ENCODE measurements at regions not wholly inside any gene's neighbourhood (a gene's known extent, or its start where the extent isn't known, plus 50 kb on each side); places are given as distances from the start of the nearest gene placed in this dataset.

DNA sequence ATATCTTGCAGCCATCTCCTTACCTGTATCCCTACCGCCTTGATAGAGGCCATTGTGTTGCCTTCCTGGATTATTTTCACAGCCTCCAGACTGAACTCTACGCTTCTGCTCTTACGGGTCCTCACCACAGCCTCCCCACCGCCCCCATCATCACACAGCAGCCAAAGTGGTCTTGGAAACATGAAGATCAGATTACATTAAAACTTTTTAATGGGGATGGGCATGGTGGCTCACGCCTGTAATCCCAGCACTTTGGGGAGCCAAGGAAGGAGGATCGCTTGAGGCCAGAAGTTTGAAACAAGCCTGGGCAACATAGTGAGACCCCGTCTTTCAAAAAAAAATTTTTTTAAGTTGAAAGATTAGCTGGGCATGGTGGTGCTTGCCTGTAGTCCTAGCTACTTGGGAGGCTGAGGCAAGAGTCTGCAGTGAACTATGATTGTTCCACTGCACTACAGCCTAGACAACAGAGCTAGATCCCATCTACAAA, 150.5 kb downstream of the NPIPB5 start:
- H3K4me1 ChIP-seq (replicated peaks in 1 of 2; ENCODE audit: control insufficient read depth in 2 of 2, insufficient read depth in 2 of 2, low read length in 2 of 2), result no peaks in the 10 kb centered on the region
- POLR2A ChIA-PET, result no interaction called here
- DNase-seq (ENCODE audit: extremely low read depth in 1 of 4, low spot score in 3 of 4) (no peak), FAIRE-seq (no peak), ATAC-seq (no peak)
- H3K9me1 ChIP-seq (ENCODE audit: control insufficient read depth, insufficient read depth, low read length), result no peaks in the 10 kb centered on the region
- no peak overlapping the region for H2AFZ ChIP-seq (ENCODE audit: low read depth, low read length)
- H3K36me3 ChIP-seq (ENCODE audit: control insufficient read depth, insufficient read depth, low read length), result no peaks in the 10 kb centered on the region
- TF ChIP-seq, protein P1, sequence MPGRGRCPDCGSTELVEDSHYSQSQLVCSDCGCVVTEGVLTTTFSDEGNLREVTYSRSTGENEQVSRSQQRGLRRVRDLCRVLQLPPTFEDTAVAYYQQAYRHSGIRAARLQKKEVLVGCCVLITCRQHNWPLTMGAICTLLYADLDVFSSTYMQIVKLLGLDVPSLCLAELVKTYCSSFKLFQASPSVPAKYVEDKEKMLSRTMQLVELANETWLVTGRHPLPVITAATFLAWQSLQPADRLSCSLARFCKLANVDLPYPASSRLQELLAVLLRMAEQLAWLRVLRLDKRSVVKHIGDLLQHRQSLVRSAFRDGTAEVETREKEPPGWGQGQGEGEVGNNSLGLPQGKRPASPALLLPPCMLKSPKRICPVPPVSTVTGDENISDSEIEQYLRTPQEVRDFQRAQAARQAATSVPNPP (IDR thresholded peaks at IDR 0.05; ENCODE audit: borderline replicate concordance, insufficient read depth, insufficient read length), result no peak
- TF ChIP-seq EHMT2 (IDR thresholded peaks at IDR 0.05) (no peak), CC2D1A (IDR thresholded peaks at IDR 0.05) (no peak), ZNF217 (CRISPR knock-in tag; IDR thresholded peaks at IDR 0.05) (no peak), WHSC1 (IDR thresholded peaks at IDR 0.05; ENCODE audit: low read length) (no peak), HDAC6 (IDR thresholded peaks at IDR 0.05; ENCODE audit: low read depth, low read length) (no peak), ZBTB1 (CRISPR knock-in tag; IDR thresholded peaks at IDR 0.05; ENCODE audit: borderline replicate concordance, low read depth) (no peak), ZNF778 (CRISPR knock-in tag; IDR thresholded peaks at IDR 0.05) (no peak), TSC22D4 (tag; IDR thresholded peaks at IDR 0.05) (no peak), SREBF2 (CRISPR knock-in tag; IDR thresholded peaks at IDR 0.05) (no peak), FOXJ2 (tag; IDR thresholded peaks at IDR 0.05) (no peak), DNMT1 (IDR thresholded peaks at IDR 0.05) (no peak), HOXB6 (CRISPR knock-in tag; IDR thresholded peaks at IDR 0.05; ENCODE audit: borderline replicate concordance) (no peak), NR2F6 (CRISPR knock-in tag; IDR thresholded peaks at IDR 0.05) (no peak), STAT5A (IDR thresholded peaks at IDR 0.05; ENCODE audit: borderline replicate concordance, low read length) (no peak), RFX5 (IDR thresholded peaks at IDR 0.05; ENCODE audit: low read depth, low read length) (no peak), GTF2A2 (tag; IDR thresholded peaks at IDR 0.05) (no peak)
- TF ChIP-seq, protein P2, sequence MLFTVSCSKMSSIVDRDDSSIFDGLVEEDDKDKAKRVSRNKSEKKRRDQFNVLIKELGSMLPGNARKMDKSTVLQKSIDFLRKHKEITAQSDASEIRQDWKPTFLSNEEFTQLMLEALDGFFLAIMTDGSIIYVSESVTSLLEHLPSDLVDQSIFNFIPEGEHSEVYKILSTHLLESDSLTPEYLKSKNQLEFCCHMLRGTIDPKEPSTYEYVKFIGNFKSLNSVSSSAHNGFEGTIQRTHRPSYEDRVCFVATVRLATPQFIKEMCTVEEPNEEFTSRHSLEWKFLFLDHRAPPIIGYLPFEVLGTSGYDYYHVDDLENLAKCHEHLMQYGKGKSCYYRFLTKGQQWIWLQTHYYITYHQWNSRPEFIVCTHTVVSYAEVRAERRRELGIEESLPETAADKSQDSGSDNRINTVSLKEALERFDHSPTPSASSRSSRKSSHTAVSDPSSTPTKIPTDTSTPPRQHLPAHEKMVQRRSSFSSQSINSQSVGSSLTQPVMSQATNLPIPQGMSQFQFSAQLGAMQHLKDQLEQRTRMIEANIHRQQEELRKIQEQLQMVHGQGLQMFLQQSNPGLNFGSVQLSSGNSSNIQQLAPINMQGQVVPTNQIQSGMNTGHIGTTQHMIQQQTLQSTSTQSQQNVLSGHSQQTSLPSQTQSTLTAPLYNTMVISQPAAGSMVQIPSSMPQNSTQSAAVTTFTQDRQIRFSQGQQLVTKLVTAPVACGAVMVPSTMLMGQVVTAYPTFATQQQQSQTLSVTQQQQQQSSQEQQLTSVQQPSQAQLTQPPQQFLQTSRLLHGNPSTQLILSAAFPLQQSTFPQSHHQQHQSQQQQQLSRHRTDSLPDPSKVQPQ (CRISPR knock-in tag; IDR thresholded peaks at IDR 0.05; ENCODE audit: borderline replicate concordance), result no peak
- 0% methylated on average over 7 of the region's 7 CpGs for WGBS (ENCODE audit: insufficient coverage, low coverage, missing lambda C conversion rate)
- peaks cover 19 to 26% of the 10 kb centered on the region in 2 experiments; a peak in 4 of 5 replicates for H3K27me3 ChIP-seq (ENCODE audit: control insufficient read depth in 2 of 2, insufficient read depth in 2 of 2, low read length in 2 of 2)
- in situ Hi-C loops (cut with MboI) (no loop called here), intact Hi-C loops (cut with micrococcal nuclease) (no loop called here)
- no peak overlapping the region for H3K4me3 ChIP-seq
- no peaks in the 10 kb centered on the region for H3K9me3 ChIP-seq (replicated peaks; ENCODE audit: control insufficient read depth, insufficient read depth, low read depth, low read length)
- no TSS peak for BruUV-seq (replicated peaks)
- no peak overlapping the region for H3K27ac ChIP-seq (ENCODE audit: extremely low read depth, low read depth, low read length)
- H3K9ac ChIP-seq (ENCODE audit: insufficient read depth in 1 of 2, low read depth in 2 of 2, low read length in 2 of 2), result no peak overlapping the region
- CTCF ChIA-PET (ENCODE audit: low intra/inter-chr PET ratio), result no interaction called here
- no peaks in the 10 kb centered on the region for H4K20me1 ChIP-seq (replicated peaks; ENCODE audit: control insufficient read depth, insufficient read depth, low read length)
- no peak overlapping the region for H3K4me2 ChIP-seq (ENCODE audit: insufficient read depth, low read length)
- no peaks in the 10 kb centered on the region for H3K79me2 ChIP-seq (ENCODE audit: control insufficient read depth, insufficient read depth, low read length)

Data from K562 (cell line).